ENCODE measurements at regions not wholly inside any gene's neighbourhood (a gene's known extent, or its start where the extent isn't known, plus 50 kb on each side); places are given as distances from the start of the nearest gene placed in this dataset.

- TF ChIP-seq CTCF (conservative IDR thresholded peaks at IDR 0.05) (no peak), EZH2 (IDR thresholded peaks at IDR 0.05; ENCODE audit: low read depth) (no peak)
These were observed 408.6 kb downstream of the RNF144B start for GRCh38 chr6:18795726-18796125.

All from PC-9 (cell line).